ENCODE measurements at regions not wholly inside any gene's neighbourhood (a gene's known extent, or its start where the extent isn't known, plus 50 kb on each side); places are given as distances from the start of the nearest gene placed in this dataset.

- no peak for DNase-seq
Observed at GRCh38 chr10:10818082-10818481, 199.6 kb upstream of the CELF2 start.

- DNase-seq, result no peak
Observed at GRCh38 chr10:10819206-10819856, 198.3 kb upstream of the CELF2 start.

- no peak for DNase-seq
Observed at GRCh38 chr10:10821926-10822325, 195.7 kb upstream of the CELF2 start.

GRCh38 chr10:10824591-10825148 lies 193.0 kb upstream of the CELF2 start:
- DNase-seq, result no peak

GRCh38 chr10:10826125-10826524 lies 191.5 kb upstream of the CELF2 start:
- DNase-seq, result no peak

GRCh38 chr10:10828623-10829022 lies 189.0 kb upstream of the CELF2 start:
- DNase-seq, result no peak

GRCh38 chr10:10829576-10829975 lies 188.1 kb upstream of the CELF2 start:
- DNase-seq, result no peak

GRCh38 chr10:10830293-10830986 lies 187.2 kb upstream of the CELF2 start:
- DNase-seq, result no peak

- no peak for DNase-seq
Observed at GRCh38 chr10:10831085-10831484, 186.6 kb upstream of the CELF2 start.

- DNase-seq, result no peak
Observed at GRCh38 chr10:10833955-10834354, 183.7 kb upstream of the CELF2 start.

- no peak for DNase-seq
Observed at GRCh38 chr10:10844251-10844650, 173.4 kb upstream of the CELF2 start.

- no peak for DNase-seq
Observed at GRCh38 chr10:10845185-10845584, 172.5 kb upstream of the CELF2 start.

- DNase-seq, result no peak
Observed at GRCh38 chr10:10845826-10846503, 171.7 kb upstream of the CELF2 start.

- no peak for DNase-seq
Observed at GRCh38 chr10:10846504-10846900, 171.2 kb upstream of the CELF2 start.

GRCh38 chr10:10847387-10847786 lies 170.3 kb upstream of the CELF2 start:
- DNase-seq, result no peak

- no peak for DNase-seq
Observed at GRCh38 chr10:10848488-10849111, 169.1 kb upstream of the CELF2 start.

- no peak for DNase-seq
Observed at GRCh38 chr10:10849306-10849705, 168.4 kb upstream of the CELF2 start.

GRCh38 chr10:10850214-10850613 lies 167.5 kb upstream of the CELF2 start:
- DNase-seq, result no peak

- no peak for DNase-seq
Observed at GRCh38 chr10:10852464-10852863, 165.2 kb upstream of the CELF2 start.

- DNase-seq, result no peak
Observed at GRCh38 chr10:10853954-10854353, 163.7 kb upstream of the CELF2 start.

- no peak for DNase-seq
Observed at GRCh38 chr10:10854725-10855124, 162.9 kb upstream of the CELF2 start.

- DNase-seq, result no peak
Observed at GRCh38 chr10:10855151-10855581, 162.5 kb upstream of the CELF2 start.

- DNase-seq, result no peak
Observed at GRCh38 chr10:10860455-10860976, 157.2 kb upstream of the CELF2 start.

Data from CD4-positive, alpha-beta T cell treated with Interleukin-4 for 4 hours (primary cell).